Mesendoderm (in vitro differentiated cells): ENCODE measurements at regions not wholly inside any gene's neighbourhood (a gene's known extent, or its start where the extent isn't known, plus 50 kb on each side); places are given as distances from the start of the nearest gene placed in this dataset.
"Not testable (repeated sequence)": the region's sequence is repeated elsewhere in the genome, so short reads cannot be mapped to it uniquely, and the experiment has no call there.

Source experiments
- DNase-seq: peaks from one replicate; pipeline ENCODE4 v3.0.0; 2013
- H2AK5ac ChIP-seq: 2 replicates; pipeline ENCODE4 v1.6.1; 2013; ENCODE audit warnings: low read length, inconsistent platforms
- H2BK120ac ChIP-seq: 2 replicates; pipeline ENCODE4 v1.6.1; 2013; ENCODE audit warnings: low read depth, mild to moderate bottlenecking, low read length, moderate library complexity, mixed read lengths
- H2BK15ac ChIP-seq: replicated peaks from 2 replicates; pipeline ENCODE4 v1.6.1; 2013; ENCODE audit warnings: low read depth, mild to moderate bottlenecking, moderate library complexity
- H2BK5ac ChIP-seq: 2 replicates; pipeline ENCODE4 v1.6.1; 2013; ENCODE audit warnings: low read length, inconsistent platforms
- H3K18ac ChIP-seq: 2 replicates; pipeline ENCODE4 v1.6.1; 2013; ENCODE audit warnings: mild to moderate bottlenecking, low read length, mixed read lengths
- H3K23ac ChIP-seq: one replicate; pipeline ENCODE4 v1.6.1; 2013; ENCODE audit warnings: low read length
- H3K27ac ChIP-seq: 2 replicates; pipeline ENCODE4 v1.5.1; 2013; ENCODE audit warnings: low read depth, mild to moderate bottlenecking, inconsistent platforms, low read length, moderate library complexity
- H3K27me3 ChIP-seq: 2 replicates; pipeline ENCODE4 v1.6.1; 2013; ENCODE audit warnings: low read length, control low read depth, mild to moderate bottlenecking, inconsistent platforms; ENCODE audit not compliant: insufficient read depth, poor library complexity
- H3K36me3 ChIP-seq: 2 replicates; pipeline ENCODE4 v1.6.1; 2013; ENCODE audit warnings: low read length, inconsistent platforms; ENCODE audit not compliant: control insufficient read depth, insufficient read depth
- H3K4ac ChIP-seq: one replicate; pipeline ENCODE4 v1.6.1; 2013; ENCODE audit warnings: low read depth, mild to moderate bottlenecking, low read length, moderate library complexity
- H3K4me1 ChIP-seq: 2 replicates; pipeline ENCODE4 v1.6.1; 2013; ENCODE audit warnings: low read depth, low read length, inconsistent platforms; ENCODE audit not compliant: control insufficient read depth
- H3K4me2 ChIP-seq: 2 replicates; pipeline ENCODE4 v1.6.1; 2013; ENCODE audit warnings: low read length
- H3K4me3 ChIP-seq: 2 replicates; pipeline ENCODE4 v1.5.1; 2013; ENCODE audit warnings: mild to moderate bottlenecking, low read length
- H3K56ac ChIP-seq: one replicate; pipeline ENCODE4 v1.6.1; 2013; ENCODE audit warnings: low read length
- H3K79me1 ChIP-seq: 2 replicates; pipeline ENCODE4 v1.6.1; 2013; ENCODE audit warnings: low read length, inconsistent platforms
- H3K79me2 ChIP-seq: 2 replicates; pipeline ENCODE4 v1.6.1; 2013; ENCODE audit warnings: mild to moderate bottlenecking, low read length; ENCODE audit not compliant: control insufficient read depth, insufficient read depth
- H3K9ac ChIP-seq: 2 replicates; pipeline ENCODE4 v1.6.1; 2013; ENCODE audit warnings: low read length, inconsistent platforms
- H4K5ac ChIP-seq: one replicate; pipeline ENCODE4 v1.6.1; 2013; ENCODE audit warnings: low read length
- H4K8ac ChIP-seq: one replicate; pipeline ENCODE4 v1.6.1; 2013; ENCODE audit warnings: low read depth, mild to moderate bottlenecking, control low read depth, low read length, moderate library complexity
- WGBS: extraction: QIAGEN DNeasy Blood & Tissue Kit; methylation state at CpG from one replicate; pipeline ENCODE4 v1.1.7; 2013; ENCODE audit warnings: low lambda C conversion rate, missing lambda C conversion rate; ENCODE audit not compliant: insufficient coverage; ENCODE audit errors: extremely low coverage; 5-methylcytosine and 5-hydroxymethylcytosine counted together

GRCh38 chr6:112683106-112683505 is 336.0 kb downstream of the RFPL4B start:
- no peaks in the 10 kb centered on the region for H3K79me2 ChIP-seq
- no peaks in the 10 kb centered on the region for H3K36me3 ChIP-seq
- no peak overlapping the region for H2AK5ac ChIP-seq
- H3K27ac ChIP-seq: no peak overlapping the region
- no peak overlapping the region for H4K5ac ChIP-seq
- no peak overlapping the region for H4K8ac ChIP-seq
- H3K4ac ChIP-seq: no peak overlapping the region
- H3K4me2 ChIP-seq: no peak overlapping the region
- H3K56ac ChIP-seq: no peak overlapping the region
- no peaks in the 10 kb centered on the region for H3K4me1 ChIP-seq
- no peak overlapping the region for H2BK120ac ChIP-seq
- no peak for DNase-seq
- no peaks in the 10 kb centered on the region for H3K27me3 ChIP-seq
- H3K4me3 ChIP-seq: no peak overlapping the region
- no peaks in the 10 kb centered on the region for H3K79me1 ChIP-seq
- no CpG with 5 or more reads among the region's 2 CpGs for WGBS
- no peak overlapping the region for H3K23ac ChIP-seq
- H2BK15ac ChIP-seq: no peak overlapping the region
- H3K18ac ChIP-seq: no peak overlapping the region
- H3K9ac ChIP-seq: no peak overlapping the region
- H2BK5ac ChIP-seq: no peak overlapping the region

- no peaks in the 10 kb centered on the region for H3K4me1 ChIP-seq
- no peak overlapping the region for H3K4me2 ChIP-seq
- no peak overlapping the region for H3K23ac ChIP-seq
- H3K27ac ChIP-seq: no peak overlapping the region
- H2BK15ac ChIP-seq: no peak overlapping the region
- no peak overlapping the region for H2BK120ac ChIP-seq
- H2BK5ac ChIP-seq: no peak overlapping the region
- H4K8ac ChIP-seq: no peak overlapping the region
- no peak overlapping the region for H3K4me3 ChIP-seq
- H2AK5ac ChIP-seq: no peak overlapping the region
- H3K27me3 ChIP-seq: no peaks in the 10 kb centered on the region
- H3K4ac ChIP-seq: no peak overlapping the region
- H3K18ac ChIP-seq: no peak overlapping the region
- no peaks in the 10 kb centered on the region for H3K79me1 ChIP-seq
- H3K9ac ChIP-seq: no peak overlapping the region
- WGBS: no CpG with 5 or more reads among the region's 3 CpGs
- DNase-seq: no peak
- H4K5ac ChIP-seq: no peak overlapping the region
- no peak overlapping the region for H3K56ac ChIP-seq
- no peaks in the 10 kb centered on the region for H3K36me3 ChIP-seq
- no peaks in the 10 kb centered on the region for H3K79me2 ChIP-seq
Measured at GRCh38 chr6:112683926-112684325, 336.8 kb downstream of the RFPL4B start.

- H3K9ac ChIP-seq, H3K4me3 ChIP-seq: not testable (repeated sequence)
- WGBS: no CpG with 5 or more reads among the region's 15 CpGs
Measured at GRCh38 chr6:112685521-112686220, 338.5 kb downstream of the RFPL4B start.

DNA sequence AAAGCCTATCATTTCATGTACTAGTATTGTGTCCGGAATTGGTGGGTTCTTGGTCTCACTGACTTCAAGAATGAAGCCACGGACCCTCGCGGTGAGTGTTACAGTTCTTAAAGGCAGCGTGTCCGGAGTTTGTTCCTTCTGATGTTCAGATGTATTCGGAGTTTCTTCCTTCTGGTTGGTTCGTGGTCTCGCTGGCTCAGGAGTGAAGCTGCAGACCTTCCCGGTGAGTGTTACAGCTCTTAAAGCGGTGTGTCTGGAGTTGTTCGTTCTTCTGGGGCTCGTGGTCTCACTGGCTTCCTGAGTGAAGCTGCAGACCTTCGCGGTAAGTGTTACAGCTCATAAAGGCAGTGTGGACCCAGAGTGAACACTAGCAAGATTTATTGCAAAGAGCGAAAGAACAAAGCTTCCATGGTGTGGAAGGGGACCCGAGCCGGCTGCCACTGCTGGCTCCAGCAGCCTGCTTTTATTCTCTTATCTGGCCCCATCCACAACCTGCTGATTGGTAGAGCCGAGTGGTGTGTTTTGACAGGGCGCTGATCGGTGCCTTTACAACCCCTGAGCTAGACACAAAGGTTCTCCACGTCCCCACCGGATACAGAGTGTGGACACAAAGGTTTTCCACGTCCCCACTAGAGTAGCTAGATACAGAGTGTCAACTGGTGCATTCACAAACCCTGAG is 341.5 kb downstream of the RFPL4B start:
- H3K79me2 ChIP-seq, H3K27me3 ChIP-seq, H4K5ac ChIP-seq, H3K23ac ChIP-seq, H3K4ac ChIP-seq, H3K4me1 ChIP-seq, H2BK15ac ChIP-seq, H3K56ac ChIP-seq, H3K4me2 ChIP-seq, H2AK5ac ChIP-seq, DNase-seq, H3K4me3 ChIP-seq, H3K36me3 ChIP-seq, H4K8ac ChIP-seq, H3K27ac ChIP-seq, H2BK120ac ChIP-seq, H3K79me1 ChIP-seq, H3K18ac ChIP-seq, H2BK5ac ChIP-seq, H3K9ac ChIP-seq: not testable (repeated sequence)
- WGBS: no CpG with 5 or more reads among the region's 24 CpGs

More at GRCh38 chr6:112685521-112686220, 338.5 kb downstream of the RFPL4B start:
- not testable (repeated sequence) for H2AK5ac ChIP-seq, H3K27me3 ChIP-seq, H2BK5ac ChIP-seq, H3K36me3 ChIP-seq, H3K27ac ChIP-seq, H3K4me2 ChIP-seq, H3K4ac ChIP-seq, DNase-seq, H3K79me1 ChIP-seq, H4K5ac ChIP-seq, H3K4me1 ChIP-seq, H4K8ac ChIP-seq, H3K23ac ChIP-seq, H2BK15ac ChIP-seq, H2BK120ac ChIP-seq, H3K79me2 ChIP-seq, H3K56ac ChIP-seq, H3K18ac ChIP-seq

GRCh38 chr6:112689183-112689858 is 342.2 kb downstream of the RFPL4B start:
- not testable (repeated sequence) for H2BK5ac ChIP-seq, H4K8ac ChIP-seq, H3K4me3 ChIP-seq, H3K4me1 ChIP-seq, H3K4me2 ChIP-seq, H4K5ac ChIP-seq, H3K79me2 ChIP-seq, H3K56ac ChIP-seq, H3K23ac ChIP-seq, H2BK120ac ChIP-seq, H3K36me3 ChIP-seq, H2AK5ac ChIP-seq, H3K4ac ChIP-seq, H2BK15ac ChIP-seq, H3K27ac ChIP-seq, H3K9ac ChIP-seq, H3K27me3 ChIP-seq, DNase-seq, H3K79me1 ChIP-seq, H3K18ac ChIP-seq
- WGBS: no CpG with 5 or more reads among the region's 56 CpGs
